Heart left ventricle (tissue), 16 donors: ENCODE measurements at regions not wholly inside any gene's neighbourhood (a gene's known extent, or its start where the extent isn't known, plus 50 kb on each side); places are given as distances from the start of the nearest gene placed in this dataset.

Source experiments
- ATAC-seq, 4 donors: fragments of 200-7000 bp; cut with Tn5 transposase; one replicate each; pipeline ENCODE4 v1.9.1; 2020 to 2022; ENCODE audit warnings: moderate library complexity in 4 of 4, mild to moderate bottlenecking in 3 of 4, moderate number of reproducible peaks in 1 of 4
- DNase-seq, 5 donors: peaks; one replicate each; pipeline ENCODE4 v3.0.0-alpha.2; 2020
- H3K27ac ChIP-seq, 12 donors: fragments of 200-600 bp; sonication (generic) in 4 of 12; one replicate each; pipeline versions ENCODE4 v1.5.0 to v1.8.0; 2016 to 2022; ENCODE audit warnings: mild to moderate bottlenecking in 2 of 12
- H3K27me3 ChIP-seq, 9 donors: fragments of 200-600 bp; sonication (generic) in 2 of 9; one replicate each; pipeline versions ENCODE4 v1.5.1 to v1.8.0; 2016 to 2022; ENCODE audit warnings: mild to moderate bottlenecking in 3 of 9
- H3K36me3 ChIP-seq, 9 donors: fragments of 200-600 bp; sonication (generic) in 2 of 9; one replicate each; pipeline versions ENCODE4 v1.5.0 to v1.8.0; 2018 to 2022; ENCODE audit warnings: mild to moderate bottlenecking in 2 of 9
- H3K4me1 ChIP-seq, 12 donors: fragments of 200-600 bp; sonication (generic) in 4 of 12; one replicate each; pipeline versions ENCODE4 v1.5.0 to v1.8.0; 2016 to 2022; ENCODE audit warnings: mild to moderate bottlenecking in 3 of 12
- H3K4me3 ChIP-seq, 12 donors: fragments of 200-600 bp; sonication (generic) in 4 of 12; one replicate each; pipeline versions ENCODE4 v1.5.0 to v1.8.0; 2017 to 2022; ENCODE audit warnings: mild to moderate bottlenecking in 9 of 12, moderate library complexity in 4 of 12
- H3K9me3 ChIP-seq, 12 donors: fragments of 200-600 bp; sonication (generic) in 4 of 12; one replicate each; pipeline versions ENCODE4 v1.5.0 to v1.8.0; 2016 to 2022; ENCODE audit warnings: mild to moderate bottlenecking in 1 of 12
- CTCF ChIP-seq, 12 donors: fragments of 200-600 bp; sonication (generic) in 4 of 12; IDR thresholded peaks; one replicate each; pipeline versions ENCODE4 v1.5.0 to v1.8.0; 2018 to 2022; ENCODE audit warnings: antibody characterized with exemption in 12 of 12, mild to moderate bottlenecking in 5 of 12
- POLR2A ChIP-seq, 2 donors: fragments of 450-650 bp; IDR thresholded peaks; one replicate each; pipeline ENCODE4 v1.6.1; 2017; ENCODE audit warnings: antibody characterized with exemption in 2 of 2, mild to moderate bottlenecking in 2 of 2, moderate library complexity in 2 of 2
- WGBS, 4 donors: extraction: QIAGEN DNeasy Blood & Tissue Kit in 2 of 4; methylation state at CpG; one replicate each; pipeline versions ENCODE4 v1.1.5 to v1.1.7; 2013 to 2018; 5-methylcytosine and 5-hydroxymethylcytosine counted together
- intact Hi-C, 10 donors: fragments of 100-400 bp; cut with DNase I; formaldehyde crosslinking; loops; one replicate each; pipeline versions ENCODE4 v1.11.1 to v1.14.2; 2022
- donor health status: ischemic (EF 13 %, LVEDD 7.1; RV severe dilation, severe dysfunction).
- donor health status: healthy with polysubstance abuse.
- donor health status: DM: no; HTN: yes; CAD: no.
- donor health status: DM: no; HTN: no; CAD: no.
- donor health status: ischemic (EF 25% LVEDD 6.9; RV normal size, moderate dysfunction).
- donor health status: ischemic (EF 25% LVEDD 5.7; RV mildly dilated, moderate dysfunction).
- donor health status: healthy.
- donor health status: DM: yes; HTN: yes; CAD: no.
- donor health status: ischemic (EF 35%, LVEDD 5.7; RV mildly dilated, moderate dysfunction).
- donor health status: nonischemic (EF 11% LVEDD 7.7; RV severe dilation, severe dysfunction).
- donor health status: DM: yes; HTN: yes; CAD: no.
- donor health status: PGD.
- donor health status: ischemic (EF 29% LVEDD 5.4; RV normal size, mild dysfunction).
- donor health status: nonischemic (EF 23%, LVEDD 6.1; RV moderate dilation, normal function).

GRCh38 chr15:39510001-39510701 lies 70.7 kb upstream of the THBS1 start:
- H3K4me1 ChIP-seq: peaks cover 0 to 23% (median 14%) of the 10 kb centered on the region in 12 donors
- H3K27ac ChIP-seq: peak overlapping the region in 8 of 12 donors; percentile 18 to 79 (median 72)
- no peaks in the 10 kb centered on the region for H3K36me3 ChIP-seq
- ATAC-seq (peak; percentile 57 to 81 (median 76)), DNase-seq (peak; percentile 51 to 84 (median 72))
- WGBS, 4 donors: 76 to 86% (median 79%) methylated on average over 6 to 7 of the region's 7 CpGs
- no peak for TF ChIP-seq CTCF (IDR thresholded peaks at IDR 0.05)
- no peak for TF ChIP-seq POLR2A (IDR thresholded peaks at IDR 0.05)
- no peaks in the 10 kb centered on the region for H3K27me3 ChIP-seq
- intact Hi-C loops: loop anchor here in 1 of 10 donors (5.0 kb wide), 1 partner anchor 48 kb away; no protein-coding TSS in a partner anchor
- peaks cover 0 to 10% (median 6%) of the 10 kb centered on the region in 12 donors for H3K9me3 ChIP-seq
- no peak overlapping the region for H3K4me3 ChIP-seq

- 29 to 42% (median 30%) methylated on average over 14 of the region's 14 CpGs for WGBS, 4 donors
- H3K27ac ChIP-seq: peak overlapping the region in 10 of 12 donors; percentile 12 to 79 (median 68)
- peak; percentile 63 to 89 (median 88) for DNase-seq
These were observed 69.6 kb upstream of the THBS1 start for GRCh38 chr15:39511000-39511915.

GRCh38 chr15:39511916-39512260 lies 69.0 kb upstream of the THBS1 start:
- 24 to 33% (median 28%) methylated on average over 4 of the region's 4 CpGs for WGBS, 4 donors
- Histone ChIP-seq H3K36me3 (no peaks in the 10 kb centered on the region), H3K4me1 (peaks cover 0 to 23% (median 14%) of the 10 kb centered on the region in 12 donors), H3K27me3 (no peaks in the 10 kb centered on the region), H3K9me3 (peaks cover 0 to 16% (median 6%) of the 10 kb centered on the region in 12 donors), H3K27ac (peak overlapping the region in 8 of 12 donors; percentile 19 to 79 (median 72)), H3K4me3 (no peak overlapping the region)
- no peak for TF ChIP-seq CTCF (IDR thresholded peaks at IDR 0.05)
- ATAC-seq (peak in 3 of 4 donors; percentile 7 to 13 (median 13)), DNase-seq (peak in 2 of 5 donors; percentile 54 to 61)
- intact Hi-C loops: loop anchor here in 1 of 10 donors (5.0 kb wide), 1 partner anchor 50 kb away; no protein-coding TSS in a partner anchor

More at GRCh38 chr15:39511000-39511915, 69.6 kb upstream of the THBS1 start:
- peak; percentile 65 to 90 (median 83) for ATAC-seq
- H3K36me3 ChIP-seq: no peaks in the 10 kb centered on the region
- TF ChIP-seq POLR2A (IDR thresholded peaks at IDR 0.05) (no peak), CTCF (IDR thresholded peaks at IDR 0.05) (no peak)
- peaks cover 0 to 23% (median 14%) of the 10 kb centered on the region in 12 donors for H3K4me1 ChIP-seq
- H3K9me3 ChIP-seq: peaks cover 0 to 16% (median 6%) of the 10 kb centered on the region in 12 donors
- H3K27me3 ChIP-seq: no peaks in the 10 kb centered on the region
- intact Hi-C loops: loop anchor here in 1 of 10 donors (5.0 kb wide), 1 partner anchor 49 kb away; no protein-coding TSS in a partner anchor
- H3K4me3 ChIP-seq: no peak overlapping the region
